Panc1 (cell line): ENCODE measurements at regions not wholly inside any gene's neighbourhood (a gene's known extent, or its start where the extent isn't known, plus 50 kb on each side); places are given as distances from the start of the nearest gene placed in this dataset.

Experiments used
- ATAC-seq: fragments of 200-7000 bp; cut with Tn5 transposase; 2 replicates; pipeline ENCODE4 v1.9.1; 2020; ENCODE audit warnings: mild to moderate bottlenecking, moderate library complexity
- BruUV-seq: library from RNA; stranded (reverse); fragments of 400-500 nt; replicated peaks from 2 replicates; lab custom pipeline; 2021; lab: Mats Ljungman, UMichigan
- CTCF ChIA-PET: fragments of 300-600 bp; sonication (Branson Sonifier 250); formaldehyde crosslinking; loops from one replicate; lab custom pipeline; 2022; ENCODE audit warnings: antibody characterized with exemption; lab: Charles Lee
- POLR2A ChIA-PET: fragments of 300-600 bp; sonication (Branson Sonifier 250); formaldehyde crosslinking; loops from one replicate; lab custom pipeline; 2022; ENCODE audit warnings: antibody characterized with exemption; lab: Charles Lee
- DNase-seq: peaks from one replicate; pipeline ENCODE4 v3.0.0-alpha.2; 2010; ENCODE audit warnings: low read depth, low spot score
- H3K27ac ChIP-seq: 2 replicates; pipeline ENCODE4 v1.5.1; 2011; ENCODE audit warnings: mild to moderate bottlenecking, low read length, inconsistent platforms
- H3K27me3 ChIP-seq: fragments of 200-500 bp; sonication (Bioruptor generic); 2 replicates; pipeline ENCODE4 v1.6.0; 2014; ENCODE audit warnings: low read length, inconsistent platforms; ENCODE audit not compliant: control insufficient read depth, insufficient read depth
- H3K36me3 ChIP-seq: fragments of 200-500 bp; sonication (Bioruptor generic); 2 replicates; pipeline ENCODE4 v1.5.1; 2014; ENCODE audit warnings: inconsistent platforms, mild to moderate bottlenecking, low read length, moderate library complexity; ENCODE audit not compliant: control insufficient read depth, insufficient read depth
- H3K4me1 ChIP-seq: 2 replicates; pipeline ENCODE4 v1.5.1; 2011; ENCODE audit warnings: inconsistent platforms, mild to moderate bottlenecking, low read length, moderate library complexity; ENCODE audit not compliant: control insufficient read depth, insufficient read depth
- H3K4me3 ChIP-seq, 2 experiments: 2 replicates each; pipeline ENCODE4 v1.5.1; 2011 to 2012; ENCODE audit warnings: low read depth in 2 of 2, low read length in 2 of 2, mild to moderate bottlenecking in 2 of 2, inconsistent platforms in 1 of 2, moderate library complexity in 1 of 2
- H3K9me3 ChIP-seq: fragments of 200-500 bp; sonication (Bioruptor generic); 2 replicates; pipeline ENCODE4 v1.5.1; 2014; ENCODE audit warnings: low read depth, mild to moderate bottlenecking, inconsistent platforms, low read length, moderate library complexity; ENCODE audit not compliant: control insufficient read depth, insufficient read depth
- POLR2AphosphoS5 ChIP-seq: IDR thresholded peaks from 2 replicates; pipeline ENCODE4 v1.6.1; 2012; ENCODE audit warnings: mild to moderate bottlenecking, low read depth, low read length, moderate library complexity
- REST ChIP-seq, 2 experiments: IDR thresholded peaks; 2 replicates each; pipeline ENCODE4 v1.6.1; 2011 to 2012; ENCODE audit warnings: low read depth in 2 of 2, control low read depth in 1 of 2, low read length in 1 of 2, mild to moderate bottlenecking in 1 of 2, moderate library complexity in 1 of 2; ENCODE audit not compliant: insufficient read depth in 1 of 2
- SIN3A ChIP-seq: IDR thresholded peaks from 2 replicates; pipeline ENCODE4 v1.6.1; 2012; ENCODE audit warnings: low read depth, mild to moderate bottlenecking, low read length, moderate library complexity, borderline replicate concordance; ENCODE audit not compliant: insufficient read depth
- TCF7L2 ChIP-seq: IDR thresholded peaks from 2 replicates; pipeline ENCODE4 v1.6.1; 2011; ENCODE audit warnings: mild to moderate bottlenecking, low read depth, low read length, inconsistent platforms
- in situ Hi-C: cut with HindIII; loops from 2 replicates; pipeline ENCODE4 v1.10.0; 2016; ENCODE audit warnings: low sequenced_read_pairs, low pct_unique_long_range_greater_than_20kb
- intact Hi-C: fragments of 100-400 bp; cut with micrococcal nuclease; formaldehyde crosslinking; loops from one replicate; pipeline ENCODE4 v1.10.0; 2022; ENCODE audit not compliant: unreplicated experiment
- TF ChIP-seq, protein P1 (sequence below): fragments of 450-650 bp; IDR thresholded peaks from 2 replicates; pipeline ENCODE4 v1.5.1; 2017; ENCODE audit warnings: mild to moderate bottlenecking

DNA sequence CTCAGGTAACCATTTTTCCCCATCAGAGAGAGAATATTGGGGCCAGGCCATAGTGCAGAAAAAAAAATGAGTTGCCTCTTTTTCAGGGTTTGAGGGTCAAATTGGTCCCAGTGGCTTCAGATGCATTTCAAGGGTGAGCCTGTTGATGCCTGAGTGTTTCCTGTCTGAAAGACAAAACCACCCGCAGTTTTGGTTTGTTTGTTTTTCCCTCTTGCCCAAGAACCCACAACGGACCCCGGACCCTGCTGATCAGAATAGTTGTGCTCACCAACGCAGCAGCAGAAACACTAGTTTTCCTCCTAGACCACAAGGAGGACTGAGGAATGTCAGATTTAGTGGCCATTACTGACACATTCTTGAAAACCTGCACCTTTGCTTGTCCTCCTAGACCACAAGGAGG lies 1433.1 kb downstream of the PLA2G4A start:
- TF ChIP-seq SIN3A: no peak
- TF ChIP-seq, protein P1, sequence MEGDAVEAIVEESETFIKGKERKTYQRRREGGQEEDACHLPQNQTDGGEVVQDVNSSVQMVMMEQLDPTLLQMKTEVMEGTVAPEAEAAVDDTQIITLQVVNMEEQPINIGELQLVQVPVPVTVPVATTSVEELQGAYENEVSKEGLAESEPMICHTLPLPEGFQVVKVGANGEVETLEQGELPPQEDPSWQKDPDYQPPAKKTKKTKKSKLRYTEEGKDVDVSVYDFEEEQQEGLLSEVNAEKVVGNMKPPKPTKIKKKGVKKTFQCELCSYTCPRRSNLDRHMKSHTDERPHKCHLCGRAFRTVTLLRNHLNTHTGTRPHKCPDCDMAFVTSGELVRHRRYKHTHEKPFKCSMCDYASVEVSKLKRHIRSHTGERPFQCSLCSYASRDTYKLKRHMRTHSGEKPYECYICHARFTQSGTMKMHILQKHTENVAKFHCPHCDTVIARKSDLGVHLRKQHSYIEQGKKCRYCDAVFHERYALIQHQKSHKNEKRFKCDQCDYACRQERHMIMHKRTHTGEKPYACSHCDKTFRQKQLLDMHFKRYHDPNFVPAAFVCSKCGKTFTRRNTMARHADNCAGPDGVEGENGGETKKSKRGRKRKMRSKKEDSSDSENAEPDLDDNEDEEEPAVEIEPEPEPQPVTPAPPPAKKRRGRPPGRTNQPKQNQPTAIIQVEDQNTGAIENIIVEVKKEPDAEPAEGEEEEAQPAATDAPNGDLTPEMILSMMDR: no peak
- ATAC-seq: no peak
- DNase-seq: no peak
- no peaks in the 10 kb centered on the region for H3K4me1 ChIP-seq
- no peak overlapping the region for H3K4me3 ChIP-seq
- no TSS peak for BruUV-seq
- no peaks in the 10 kb centered on the region for H3K36me3 ChIP-seq
- CTCF ChIA-PET: no interaction called here
- no peaks in the 10 kb centered on the region; the same call in 1 of the 2 replicates for H3K9me3 ChIP-seq
- in situ Hi-C loops: no loop called here
- POLR2A ChIA-PET: no interaction called here
- no peak overlapping the region for H3K27ac ChIP-seq
- intact Hi-C loops: no loop called here
- no peaks in the 10 kb centered on the region for H3K27me3 ChIP-seq

- Histone ChIP-seq H3K27me3 (no peaks in the 10 kb centered on the region), H3K27ac (no peak overlapping the region), H3K9me3 (peaks cover 3% of the 10 kb centered on the region; the same call in 1 of the 2 replicates), H3K4me3 (no peak overlapping the region), H3K36me3 (no peaks in the 10 kb centered on the region), H3K4me1 (no peaks in the 10 kb centered on the region)
- BruUV-seq: no TSS peak
- DNase-seq: no peak
- ChIA-PET CTCF (no interaction called here), POLR2A (no interaction called here)
- no peak for ATAC-seq
- intact Hi-C loops: no loop called here
- in situ Hi-C loops: no loop called here
- TF ChIP-seq SIN3A: no peak
- TF ChIP-seq TCF7L2: no peak
- TF ChIP-seq POLR2AphosphoS5: no peak
- TF ChIP-seq, protein P1: no peak
- no peak for TF ChIP-seq REST (IDR thresholded peaks at IDR 0.05; ENCODE audit: insufficient read depth in 1 of 2, low read depth in 2 of 2, low read length in 1 of 2)
Measured at GRCh38 chr1:188269956-188270355, 1441.2 kb downstream of the PLA2G4A start.
